Effector memory CD4-positive, alpha-beta T cell (primary cell): ENCODE measurements at regions not wholly inside any gene's neighbourhood (a gene's known extent, or its start where the extent isn't known, plus 50 kb on each side); places are given as distances from the start of the nearest gene placed in this dataset.

ENCODE experiments used
- DNase-seq, 3 donors: peaks; one replicate each; pipeline ENCODE4 v3.0.0-alpha.2; 2020
- H3K27ac ChIP-seq: 2 replicates; pipeline ENCODE4 v1.7.0; 2013; ENCODE audit warnings: mild to moderate bottlenecking, low read length, moderate library complexity; ENCODE audit not compliant: insufficient read depth, poor library complexity, severe bottlenecking
- H3K27me3 ChIP-seq: replicated peaks from 2 replicates; pipeline ENCODE4 v1.7.0; 2013; ENCODE audit warnings: mild to moderate bottlenecking, low read length; ENCODE audit not compliant: insufficient read depth, control insufficient read depth, poor library complexity, severe bottlenecking
- H3K36me3 ChIP-seq: 2 replicates; pipeline ENCODE4 v1.7.0; 2013; ENCODE audit warnings: mild to moderate bottlenecking, low read length, moderate library complexity; ENCODE audit not compliant: control insufficient read depth, insufficient read depth
- H3K4me1 ChIP-seq: 2 replicates; pipeline ENCODE4 v1.7.0; 2013; ENCODE audit warnings: low read length, mild to moderate bottlenecking; ENCODE audit not compliant: control insufficient read depth, insufficient read depth, poor library complexity, severe bottlenecking
- H3K4me3 ChIP-seq: 2 replicates; pipeline ENCODE4 v1.7.0; 2013; ENCODE audit warnings: low read length, low read depth, mild to moderate bottlenecking; ENCODE audit not compliant: insufficient read depth, poor library complexity, severe bottlenecking
- H3K9me3 ChIP-seq: 2 replicates; pipeline ENCODE4 v1.7.0; 2013; ENCODE audit warnings: mild to moderate bottlenecking, low read length, moderate library complexity; ENCODE audit not compliant: control insufficient read depth

DNA sequence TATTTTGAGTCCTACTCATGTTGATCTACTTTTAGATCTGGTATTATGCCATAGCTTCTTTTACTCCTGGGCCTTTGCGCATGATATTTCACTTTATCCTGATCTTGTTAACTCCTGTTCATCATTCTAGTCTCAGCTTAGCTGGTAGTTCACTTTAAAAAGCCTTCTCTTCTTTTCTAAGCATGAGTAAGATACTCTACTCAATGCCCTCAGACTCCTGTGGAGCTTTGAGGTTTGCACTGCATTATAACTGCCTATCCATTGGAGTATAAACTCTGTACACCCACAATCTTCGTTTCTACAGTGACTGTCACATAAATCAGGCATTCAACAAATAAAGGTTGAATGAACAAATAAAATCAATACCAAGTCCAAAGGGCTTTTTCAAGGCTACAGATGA lies 357.9 kb upstream of the KCNH8 start:
- peaks cover 3% of the 10 kb centered on the region for H3K27me3 ChIP-seq
- no peak overlapping the region for H3K27ac ChIP-seq
- no peak for DNase-seq
- no peaks in the 10 kb centered on the region for H3K36me3 ChIP-seq
- H3K9me3 ChIP-seq, result no peaks in the 10 kb centered on the region
- no peak overlapping the region for H3K4me3 ChIP-seq
- no peaks in the 10 kb centered on the region for H3K4me1 ChIP-seq

DNA sequence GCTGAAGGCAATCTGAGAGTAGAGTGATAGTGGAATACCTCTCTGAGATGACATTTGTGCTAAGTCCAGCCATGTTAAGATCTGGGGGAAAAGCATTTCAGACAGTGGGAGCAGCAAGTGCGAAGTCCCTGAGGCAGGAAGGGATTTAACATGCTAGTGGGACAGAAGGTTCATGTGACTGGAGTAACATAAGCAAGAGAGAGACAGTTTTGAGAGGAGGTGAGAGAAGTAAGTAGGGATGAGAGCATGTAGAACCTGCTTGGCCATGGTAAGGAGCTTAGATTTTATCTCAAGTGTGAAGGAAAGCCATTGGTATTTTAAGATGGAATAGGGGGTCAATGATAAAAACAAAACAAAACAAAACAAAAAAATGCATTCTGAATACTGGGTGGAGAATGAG lies 358.6 kb upstream of the KCNH8 start:
- H3K4me3 ChIP-seq, result no peak overlapping the region
- H3K4me1 ChIP-seq, result no peaks in the 10 kb centered on the region
- peaks cover 3% of the 10 kb centered on the region for H3K27me3 ChIP-seq
- no peak for DNase-seq
- no peaks in the 10 kb centered on the region for H3K9me3 ChIP-seq
- no peak overlapping the region for H3K27ac ChIP-seq
- H3K36me3 ChIP-seq, result no peaks in the 10 kb centered on the region

DNA sequence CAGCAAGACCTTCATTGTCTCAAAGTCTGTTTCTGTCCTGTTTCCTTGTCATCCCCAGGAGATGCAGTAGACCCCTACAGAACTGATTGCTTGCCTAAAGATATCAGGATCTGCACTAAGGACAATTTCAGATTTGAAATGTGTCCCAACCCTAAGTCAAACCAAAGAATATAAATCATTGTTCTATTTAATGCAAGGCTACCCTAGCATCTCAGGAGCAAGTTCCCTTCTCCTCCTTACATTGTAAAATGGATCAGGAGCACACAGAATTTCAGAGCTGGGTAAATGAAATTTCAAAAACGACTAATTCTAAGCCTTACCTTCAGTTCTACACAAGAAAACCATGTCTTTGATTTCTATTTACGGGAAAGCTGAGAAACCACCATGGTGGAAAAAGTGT lies 360.9 kb upstream of the KCNH8 start:
- no peaks in the 10 kb centered on the region for H3K4me1 ChIP-seq
- DNase-seq, result no peak
- no peak overlapping the region for H3K27ac ChIP-seq
- H3K4me3 ChIP-seq, result no peak overlapping the region
- no peaks in the 10 kb centered on the region for H3K9me3 ChIP-seq
- no peaks in the 10 kb centered on the region for H3K27me3 ChIP-seq
- no peaks in the 10 kb centered on the region for H3K36me3 ChIP-seq

DNA sequence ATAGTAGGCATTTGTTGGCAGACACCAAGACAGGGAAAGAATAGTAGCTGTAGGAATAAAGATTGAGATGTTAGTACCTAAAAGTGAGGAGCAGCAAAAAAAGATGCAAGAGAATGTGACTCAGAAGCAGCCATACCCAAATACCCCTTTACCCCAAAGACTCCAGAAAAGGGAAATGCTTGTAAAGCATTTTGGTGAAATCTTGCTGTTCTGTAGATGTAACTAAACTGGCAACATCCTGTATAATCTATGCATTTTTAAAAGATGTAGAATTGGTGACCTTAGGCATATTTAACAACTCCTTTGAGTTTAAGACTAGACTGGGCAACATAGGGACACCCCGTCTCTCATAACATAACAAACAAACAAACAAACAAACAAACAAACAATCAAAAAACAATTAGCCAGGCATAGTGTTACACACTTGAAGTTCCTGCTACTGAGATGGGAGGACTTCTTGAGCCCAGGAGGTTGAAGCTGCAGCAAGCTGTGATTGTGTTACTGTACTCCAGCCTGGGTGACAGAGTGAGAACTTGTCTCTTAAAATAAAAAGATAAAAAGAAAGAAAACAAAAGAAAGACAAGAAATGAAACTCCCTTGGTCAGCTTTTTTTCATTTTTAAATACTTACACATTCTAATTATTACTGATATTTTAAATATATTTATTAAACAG lies 361.5 kb upstream of the KCNH8 start:
- DNase-seq, result no peak
- Histone ChIP-seq H3K4me1 (no peaks in the 10 kb centered on the region), H3K9me3 (no peaks in the 10 kb centered on the region), H3K27me3 (no peaks in the 10 kb centered on the region), H3K27ac (no peak overlapping the region), H3K36me3 (no peaks in the 10 kb centered on the region), H3K4me3 (no peak overlapping the region)

DNA sequence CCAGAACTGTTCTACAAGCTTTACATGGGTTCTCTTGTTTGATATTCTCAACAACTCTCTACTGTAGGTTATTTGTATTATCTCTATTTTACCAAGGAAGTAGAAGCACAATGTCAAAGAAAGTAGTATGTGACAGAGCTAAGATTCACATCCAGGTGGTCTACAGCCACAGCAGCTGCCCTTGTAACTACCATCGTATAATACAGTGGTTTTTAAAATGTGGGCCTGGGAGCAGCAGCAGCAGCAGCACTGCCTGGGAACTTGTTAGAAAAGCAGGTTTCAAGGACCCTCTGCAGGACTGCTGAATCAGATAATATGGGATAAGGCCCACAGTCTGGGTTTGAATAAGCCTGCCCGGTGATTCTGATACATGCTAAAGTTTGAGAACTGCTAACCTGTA lies 357.1 kb upstream of the SATB1 start:
- Histone ChIP-seq H3K4me3 (no peak overlapping the region), H3K36me3 (no peaks in the 10 kb centered on the region), H3K27ac (no peak overlapping the region), H3K9me3 (no peaks in the 10 kb centered on the region), H3K4me1 (no peaks in the 10 kb centered on the region), H3K27me3 (no peaks in the 10 kb centered on the region)
- no peak for DNase-seq

DNA sequence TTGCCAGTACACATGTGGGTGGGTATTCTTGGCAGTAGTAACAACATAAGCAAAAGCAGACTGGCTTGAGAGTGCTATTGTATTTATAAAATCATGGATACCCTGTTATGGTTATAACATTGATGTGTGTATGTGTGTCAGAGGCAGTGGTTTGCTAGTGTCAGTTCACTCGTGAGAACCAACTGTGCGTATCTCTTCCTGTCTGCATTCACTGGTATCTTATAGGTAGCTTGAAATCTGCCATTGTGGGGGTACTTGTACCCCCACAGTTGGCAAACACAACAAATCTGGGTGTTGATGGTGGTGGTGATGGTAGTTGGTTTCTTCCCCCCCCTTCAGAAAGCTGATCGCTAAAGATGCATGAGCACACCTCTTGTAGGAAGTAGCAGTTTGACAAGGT lies 355.8 kb upstream of the SATB1 start:
- DNase-seq, result no peak
- Histone ChIP-seq H3K27ac (no peak overlapping the region), H3K9me3 (no peaks in the 10 kb centered on the region), H3K4me1 (no peaks in the 10 kb centered on the region), H3K36me3 (no peaks in the 10 kb centered on the region), H3K27me3 (no peaks in the 10 kb centered on the region), H3K4me3 (no peak overlapping the region)

DNA sequence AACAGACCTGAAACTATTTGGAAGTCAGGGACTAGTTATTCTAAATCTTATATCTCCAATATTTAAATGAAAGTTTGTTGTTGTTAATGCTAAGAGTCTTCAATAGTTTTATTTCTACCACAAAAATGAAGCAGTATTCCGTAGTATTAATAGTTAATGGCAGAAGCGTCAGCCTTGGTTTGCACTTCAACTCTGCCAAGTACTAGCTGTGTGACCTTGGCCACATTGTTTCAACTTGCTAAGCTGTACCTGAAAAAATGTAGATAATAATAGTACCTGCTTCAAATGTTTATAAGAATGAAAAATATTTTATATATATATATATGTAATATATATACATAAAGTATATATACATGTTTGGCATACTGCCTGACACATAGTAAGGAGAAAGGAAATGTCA lies 354.6 kb upstream of the SATB1 start:
- H3K4me1 ChIP-seq, result no peaks in the 10 kb centered on the region
- DNase-seq, result no peak
- no peaks in the 10 kb centered on the region for H3K27me3 ChIP-seq
- no peaks in the 10 kb centered on the region for H3K9me3 ChIP-seq
- no peak overlapping the region for H3K27ac ChIP-seq
- no peaks in the 10 kb centered on the region for H3K36me3 ChIP-seq
- H3K4me3 ChIP-seq, result no peak overlapping the region

DNA sequence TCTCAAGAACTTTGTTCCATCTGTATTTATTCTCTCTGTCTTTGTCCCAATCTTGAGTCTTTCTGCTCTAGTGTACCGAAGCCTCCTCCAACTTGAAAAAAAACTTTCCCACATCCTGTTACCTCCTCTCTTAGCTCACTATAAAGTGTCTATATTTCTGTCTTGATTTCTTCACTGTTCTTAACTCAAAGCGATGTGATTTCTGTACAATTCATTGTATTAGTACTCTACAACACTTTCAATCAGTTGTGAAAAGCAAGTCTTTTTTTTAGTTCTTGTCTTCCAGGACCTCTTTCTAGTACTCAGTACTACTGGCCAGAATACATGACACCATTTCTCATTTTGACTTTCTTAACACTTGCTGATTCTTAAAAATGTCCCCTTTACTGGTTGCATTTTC lies 353.5 kb upstream of the SATB1 start:
- Histone ChIP-seq H3K27me3 (no peaks in the 10 kb centered on the region), H3K36me3 (no peaks in the 10 kb centered on the region), H3K27ac (no peak overlapping the region), H3K4me3 (no peak overlapping the region), H3K9me3 (no peaks in the 10 kb centered on the region), H3K4me1 (no peaks in the 10 kb centered on the region)
- DNase-seq, result no peak

DNA sequence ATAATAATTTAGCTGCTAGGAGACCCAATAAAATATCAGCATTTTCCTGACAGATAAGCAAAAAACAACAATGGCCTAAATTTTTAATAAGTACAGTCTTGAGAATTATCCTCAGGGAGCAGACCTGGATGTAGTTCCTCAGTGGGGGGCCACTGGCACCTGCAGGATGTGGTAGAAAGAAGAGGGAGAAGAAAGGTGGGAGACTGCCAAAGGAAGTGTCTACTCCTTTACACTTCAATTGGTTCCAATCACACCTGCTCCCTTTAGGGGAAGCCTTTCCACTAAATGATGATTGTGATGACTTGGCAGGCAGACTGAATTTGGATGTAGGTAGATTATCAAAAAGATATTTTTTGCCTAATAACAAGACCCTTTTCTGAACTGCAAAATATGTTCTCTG lies 353.0 kb upstream of the SATB1 start:
- Histone ChIP-seq H3K4me3 (no peak overlapping the region), H3K4me1 (no peaks in the 10 kb centered on the region), H3K9me3 (no peaks in the 10 kb centered on the region), H3K27ac (no peak overlapping the region), H3K27me3 (no peaks in the 10 kb centered on the region), H3K36me3 (no peaks in the 10 kb centered on the region)
- no peak for DNase-seq

- Histone ChIP-seq H3K27me3 (no peaks in the 10 kb centered on the region), H3K27ac (no peak overlapping the region), H3K4me3 (no peak overlapping the region), H3K36me3 (no peaks in the 10 kb centered on the region), H3K4me1 (no peaks in the 10 kb centered on the region), H3K9me3 (no peaks in the 10 kb centered on the region)
- DNase-seq, result no peak
These were observed 350.4 kb upstream of the SATB1 start for GRCh38 chr3:18775501-18775900.
